HK-2 (cell line): ENCODE measurements at regions not wholly inside any gene's neighbourhood (a gene's known extent, or its start where the extent isn't known, plus 50 kb on each side); places are given as distances from the start of the nearest gene placed in this dataset.

ENCODE experiments used
- DNase-seq: peaks from one replicate; pipeline ENCODE4 v3.0.0-alpha.2; 2018; ENCODE audit not compliant: unreplicated experiment

DNA sequence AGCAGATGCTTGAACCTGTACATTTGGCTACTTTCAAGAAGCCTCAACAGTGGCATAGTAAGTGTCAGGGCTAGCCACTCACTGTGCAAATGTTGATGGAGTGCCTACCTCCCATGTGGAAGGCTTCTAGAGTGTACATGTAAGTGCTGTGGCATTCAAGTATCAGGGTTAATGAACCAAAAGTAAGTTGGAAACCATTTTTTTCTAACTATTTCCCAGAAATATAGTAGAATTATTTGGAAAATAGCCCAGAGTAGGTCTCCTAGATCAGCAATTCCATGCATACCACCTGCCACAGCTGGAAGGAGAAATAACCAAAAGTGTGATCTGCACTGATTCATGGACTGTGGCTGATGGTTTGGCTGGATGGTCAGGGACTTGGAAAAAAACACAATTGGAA lies 53.3 kb downstream of the FOXD1 start:
- DNase-seq, result no peak

DNA sequence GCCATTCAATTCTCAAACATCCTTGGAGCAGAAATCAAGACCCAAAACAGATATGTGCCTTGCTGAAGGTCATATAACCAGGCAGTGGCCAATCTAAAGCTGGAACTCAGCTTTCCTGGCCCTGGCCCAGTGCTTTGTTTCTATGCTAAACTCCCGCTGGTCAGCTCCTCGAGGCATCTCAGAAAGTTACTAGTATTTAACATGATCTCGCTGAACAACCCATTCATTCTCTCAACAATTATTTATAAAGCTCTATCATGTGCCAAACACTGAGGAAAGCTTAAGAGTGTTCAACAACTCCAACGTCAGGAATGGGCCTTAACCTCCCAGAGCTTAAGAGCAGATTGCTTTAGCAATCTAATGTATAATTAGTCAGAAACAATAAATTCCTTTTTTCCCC lies 54.0 kb downstream of the FOXD1 start:
- DNase-seq, result no peak

DNA sequence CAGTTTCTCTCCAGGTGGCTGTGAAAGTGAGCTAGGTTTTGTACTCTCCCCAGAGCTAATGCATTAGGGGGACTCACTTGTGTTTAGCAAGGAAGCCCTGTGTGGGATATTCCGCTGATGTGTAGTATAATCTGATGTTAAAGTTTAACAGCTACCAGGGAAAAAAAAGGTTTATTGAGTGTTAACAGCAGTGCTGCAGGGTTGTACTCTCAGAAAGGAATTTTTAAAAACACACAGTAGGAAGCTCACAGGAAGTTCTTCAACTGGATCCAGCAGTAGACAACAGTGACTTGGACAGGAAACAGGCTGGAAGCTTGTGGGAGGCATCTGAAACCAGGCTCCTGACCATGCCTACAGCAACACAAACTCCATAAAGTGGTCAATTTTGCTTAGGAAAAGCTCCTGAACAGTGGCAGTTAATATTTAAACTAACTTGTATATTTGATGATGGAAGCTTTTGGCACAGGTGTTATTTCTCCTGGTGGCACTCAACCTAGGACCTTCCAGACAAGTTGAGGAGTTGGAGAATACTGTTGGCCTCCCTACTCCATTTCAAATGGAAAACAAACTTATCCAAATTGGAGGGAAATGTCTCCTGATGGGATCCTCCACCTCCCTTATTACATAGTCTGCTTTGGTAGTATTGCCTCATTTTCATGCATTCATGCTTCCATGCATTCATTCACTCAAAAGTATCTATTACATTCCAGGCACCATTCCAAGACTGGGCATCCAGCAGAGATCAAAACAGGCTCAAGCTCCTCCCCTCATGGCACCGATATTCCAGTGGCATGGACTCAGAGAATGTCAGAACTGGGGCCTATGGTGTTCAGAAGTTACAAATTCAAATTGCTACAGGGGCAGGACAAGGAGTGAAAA lies 54.7 kb downstream of the FOXD1 start:
- no peak for DNase-seq

DNA sequence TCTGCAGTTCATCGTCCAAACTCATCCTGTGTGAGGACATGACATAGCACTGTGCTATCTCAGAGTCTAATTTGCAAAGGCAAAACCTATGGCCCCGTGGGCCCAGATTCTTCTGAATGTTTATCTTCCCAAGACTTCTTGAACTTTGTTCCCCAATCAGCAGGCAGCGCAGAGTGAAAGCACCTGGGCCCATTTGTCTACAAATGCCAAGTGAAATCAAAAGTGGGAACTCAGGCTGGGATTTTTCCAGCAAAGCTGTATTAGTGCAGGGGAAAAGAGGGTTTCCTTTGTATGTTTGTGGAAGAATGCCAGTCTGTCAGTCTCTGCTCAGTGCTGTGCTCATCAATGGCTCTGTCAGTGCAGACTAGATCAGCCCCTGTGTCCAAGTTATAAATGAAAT lies 55.8 kb downstream of the FOXD1 start:
- DNase-seq, result no peak

DNA sequence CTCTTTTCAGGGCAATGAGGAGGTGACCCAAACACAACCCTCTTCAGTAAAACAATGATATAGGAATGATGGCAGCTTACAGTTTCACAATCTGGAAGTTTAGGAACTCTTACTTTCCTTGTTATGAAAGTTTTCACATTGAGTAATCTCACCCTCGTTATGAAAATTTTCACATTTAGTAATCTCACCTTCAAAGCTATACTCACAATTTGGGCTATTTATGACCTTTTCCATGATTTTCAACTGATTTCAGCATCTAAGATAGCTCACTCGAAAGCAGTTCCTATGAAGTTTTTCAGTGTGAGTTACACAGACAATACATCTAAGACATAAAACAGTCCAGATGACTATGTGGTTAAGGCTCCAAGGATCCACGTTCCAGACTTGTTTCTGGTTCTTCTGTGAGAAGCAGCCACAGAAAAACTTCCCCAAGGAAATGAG lies 57.1 kb downstream of the FOXD1 start:
- no peak for DNase-seq

DNA sequence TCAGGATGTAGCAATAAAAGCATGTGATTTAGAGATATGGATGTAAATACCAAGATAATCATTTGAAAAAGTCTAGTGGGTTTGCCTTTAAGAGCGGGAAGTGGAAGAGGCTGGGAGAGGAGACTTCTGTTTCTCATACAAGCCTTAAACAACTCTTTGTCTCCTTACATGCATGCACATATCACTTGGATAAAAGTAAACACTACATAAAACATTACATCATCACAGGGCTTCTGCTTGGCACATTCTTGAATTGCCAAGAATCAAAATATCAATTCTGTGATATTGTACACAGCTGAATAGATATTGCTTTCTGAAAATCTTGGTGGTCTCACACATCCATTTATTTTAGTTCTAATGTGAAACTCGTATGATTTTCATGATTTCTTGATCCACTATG lies 57.6 kb downstream of the FOXD1 start:
- no peak for DNase-seq

DNA sequence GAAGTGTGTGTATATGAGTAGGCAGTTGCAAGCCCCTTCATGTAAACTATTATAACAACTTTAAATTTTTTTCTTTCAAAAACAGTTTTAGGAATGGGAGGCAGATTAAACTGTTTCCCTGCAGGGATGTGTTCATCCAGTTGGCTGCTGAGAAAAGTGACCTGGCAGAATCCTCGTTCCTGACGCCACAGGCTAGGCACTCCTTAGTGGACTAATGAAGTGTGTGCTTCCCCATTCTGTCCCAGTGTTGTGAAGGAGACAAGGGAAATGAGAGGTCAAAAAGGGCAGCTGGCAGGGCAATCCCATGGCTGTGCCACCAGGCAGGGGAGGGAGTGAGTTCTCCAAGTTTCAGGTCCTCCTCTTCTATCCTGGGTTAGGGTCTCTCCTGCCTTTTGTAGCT lies 59.8 kb downstream of the FOXD1 start:
- no peak for DNase-seq

DNA sequence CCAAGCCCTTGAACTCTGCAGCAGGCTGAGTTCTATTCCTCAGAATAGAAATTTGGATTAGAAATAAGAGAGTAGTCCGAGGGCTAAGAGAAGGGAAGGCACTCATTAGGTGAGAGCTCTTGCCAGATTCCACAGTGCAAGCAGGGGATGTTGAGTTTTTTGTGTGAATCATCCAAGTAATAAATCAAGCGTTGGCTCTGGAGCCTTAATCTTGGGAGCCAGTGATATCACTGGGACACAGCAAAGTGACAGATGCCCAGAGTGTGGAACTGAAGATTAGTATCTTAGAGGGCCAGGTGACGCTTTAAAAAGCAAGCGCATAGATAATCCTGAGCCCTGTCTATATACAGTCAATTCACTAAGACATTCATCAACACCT lies 60.3 kb downstream of the FOXD1 start:
- no peak for DNase-seq

DNA sequence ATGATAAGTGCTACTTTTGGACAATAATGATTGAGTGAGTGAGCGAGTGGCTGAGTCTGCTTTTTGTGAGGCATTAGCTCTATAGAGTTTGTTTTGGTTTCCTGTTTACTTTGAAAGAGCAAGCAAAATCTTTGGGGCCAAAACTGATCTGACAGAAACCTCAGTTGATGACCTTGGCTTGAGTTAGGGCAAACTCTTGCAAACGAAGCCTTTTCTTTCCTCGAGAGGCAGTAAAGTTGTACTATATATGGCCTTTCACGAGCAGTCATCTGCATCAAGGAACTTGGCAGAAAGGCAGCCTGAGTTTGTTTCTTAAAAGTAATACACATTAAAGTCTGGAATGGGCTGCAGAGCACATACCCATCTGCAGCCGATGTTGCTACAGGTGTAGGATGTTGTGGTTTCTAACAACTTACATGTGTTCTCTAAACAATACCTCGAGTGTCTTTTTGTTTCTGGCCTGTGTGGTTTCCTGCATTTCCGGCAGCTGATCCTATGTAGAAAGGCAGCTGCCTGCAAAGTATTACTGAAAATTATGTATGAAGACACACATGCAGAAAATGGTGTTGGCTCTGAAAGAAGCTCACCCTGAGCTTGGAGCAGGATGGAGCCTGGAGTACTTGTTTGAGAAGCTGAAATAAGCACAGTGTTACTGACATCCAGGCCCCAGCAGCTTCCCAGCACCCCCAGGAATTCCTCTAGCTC lies 60.8 kb downstream of the FOXD1 start:
- DNase-seq, result no peak

DNA sequence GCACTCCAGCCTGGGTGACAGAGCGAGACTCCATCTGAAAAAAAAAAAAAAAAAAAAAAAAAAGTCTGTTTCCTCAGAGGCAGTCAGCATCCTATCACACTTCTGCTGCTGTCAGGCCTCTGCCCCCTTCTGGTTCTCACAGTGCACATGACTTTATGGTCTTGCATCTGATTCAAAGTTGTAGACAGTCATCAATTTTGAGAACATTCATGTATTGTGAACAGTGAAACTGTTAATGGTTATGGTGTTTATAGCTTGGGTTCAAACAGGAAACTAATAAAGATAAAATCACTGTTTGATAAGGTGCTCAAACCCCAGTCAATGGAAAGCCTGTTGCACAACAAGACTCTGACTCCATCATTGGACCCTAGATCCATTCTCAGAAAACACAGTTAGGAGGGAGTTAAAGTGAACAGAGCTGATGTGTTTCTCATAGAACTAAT lies 61.4 kb downstream of the FOXD1 start:
- no peak for DNase-seq

DNA sequence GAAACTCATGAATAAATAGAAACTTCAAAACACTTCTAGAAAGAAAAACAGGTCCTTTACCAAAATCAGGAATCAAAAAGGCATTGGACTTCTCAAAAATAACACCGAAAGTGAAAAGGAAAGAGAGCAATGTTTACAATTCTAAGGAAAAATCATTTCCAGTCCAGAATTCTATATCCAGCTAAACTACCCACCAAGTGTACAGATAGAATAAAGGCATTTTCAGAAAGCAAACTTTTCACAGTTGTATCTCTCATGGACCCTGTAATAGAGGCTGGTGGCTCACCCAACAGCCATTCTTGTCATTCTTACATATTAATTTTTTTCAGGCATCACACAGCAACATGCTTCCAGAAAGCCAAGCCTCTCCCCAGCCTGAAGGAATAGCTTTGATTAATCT lies 63.7 kb downstream of the FOXD1 start:
- DNase-seq, result no peak

DNA sequence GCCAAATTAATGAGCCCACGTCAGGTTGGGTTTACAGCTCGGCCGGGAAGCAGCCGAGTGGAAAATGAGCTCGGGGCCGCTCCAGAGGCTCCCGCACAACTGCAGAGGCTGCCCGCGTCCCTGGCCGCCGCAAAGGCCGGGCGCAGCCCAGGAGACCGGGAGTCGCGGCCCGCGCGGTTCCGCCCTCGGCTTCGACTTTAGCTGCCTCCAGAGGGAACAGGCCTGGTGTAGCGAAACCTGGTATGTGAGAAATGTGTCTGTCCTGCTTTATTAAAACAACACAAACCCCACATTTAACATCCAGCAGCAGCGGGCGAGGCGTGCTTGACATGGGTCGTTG lies 66.2 kb downstream of the FOXD1 start:
- DNase-seq, result no peak

DNA sequence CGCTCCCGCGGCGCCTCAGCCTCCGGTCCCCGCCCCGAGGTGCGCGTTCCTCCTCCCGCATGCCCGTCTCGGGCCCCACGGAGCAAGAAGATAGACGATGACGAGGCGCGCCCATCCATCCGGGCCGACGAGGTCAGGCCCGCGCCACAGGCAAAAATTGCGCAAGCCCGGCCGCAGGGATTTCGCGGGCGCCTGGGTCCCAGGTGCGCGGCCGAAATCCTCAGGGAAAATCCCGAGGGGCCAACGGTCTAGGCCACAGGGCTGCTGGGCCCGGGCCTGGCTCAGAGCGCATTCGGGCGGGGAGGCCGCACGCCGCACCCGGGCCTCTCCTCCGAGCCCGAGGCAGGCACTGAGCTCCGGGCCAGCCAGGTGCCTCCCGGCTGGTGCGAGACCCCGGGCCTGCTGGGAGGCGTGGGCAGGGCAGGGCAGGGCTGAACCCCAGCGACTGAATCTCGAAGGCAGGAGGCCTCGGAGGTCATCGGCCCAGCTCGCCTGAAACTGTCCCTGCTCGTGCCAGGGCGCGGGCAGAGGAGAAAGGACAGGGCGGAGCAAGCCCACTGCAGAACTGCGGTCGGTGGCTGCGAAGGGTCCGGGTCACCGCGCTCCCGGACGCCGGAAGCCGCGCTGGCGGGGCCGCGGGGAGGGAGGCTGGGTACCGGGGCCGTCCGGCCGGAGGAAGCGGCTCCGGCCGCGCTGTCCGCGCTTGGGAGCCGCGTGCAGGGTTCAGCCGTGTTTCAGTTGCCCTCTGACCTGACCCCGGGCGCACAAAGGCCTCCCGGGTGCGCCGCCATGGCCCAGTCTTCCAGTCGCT lies 66.8 kb downstream of the FOXD1 start:
- no peak for DNase-seq

DNA sequence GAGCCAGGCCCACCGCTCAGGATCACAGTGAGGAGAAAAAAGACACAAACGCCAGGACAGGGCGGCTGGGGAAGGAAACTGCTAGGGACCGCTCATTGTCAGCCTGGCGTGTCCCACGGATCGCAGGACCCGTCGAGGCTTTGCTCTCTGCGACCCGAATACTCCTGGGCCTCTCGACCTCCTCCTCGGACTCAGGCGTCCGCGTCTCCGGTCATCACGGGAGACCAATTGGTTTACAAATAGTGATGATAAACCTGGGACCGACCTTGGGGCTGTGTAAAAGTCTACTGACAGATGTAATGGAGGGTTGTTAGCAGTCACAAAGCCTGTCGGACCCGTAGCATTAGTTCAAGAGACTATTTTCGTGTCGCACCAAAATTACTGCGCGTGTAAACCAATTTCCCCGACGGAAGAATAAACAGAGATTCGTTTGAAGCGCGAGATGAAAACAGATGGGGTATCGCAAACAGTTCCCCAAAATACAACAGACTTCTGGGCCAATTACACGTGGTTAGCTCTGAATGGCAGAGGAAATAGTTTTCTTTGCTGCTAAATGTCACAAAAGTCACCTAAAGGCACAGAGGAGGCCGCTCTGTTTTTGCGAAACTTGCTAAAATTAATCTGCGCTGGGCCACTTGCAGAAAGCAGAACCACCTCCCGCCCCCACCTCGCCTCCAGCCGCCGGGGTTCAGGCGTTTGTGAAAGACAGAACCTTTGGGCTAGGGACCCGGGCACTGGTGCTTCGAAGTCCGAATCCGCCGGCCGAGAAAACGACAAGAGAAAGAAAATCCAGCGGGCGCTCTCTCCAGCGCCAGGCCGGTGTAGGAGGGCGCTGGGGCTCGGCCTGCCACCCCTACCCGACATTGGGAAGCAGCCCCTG lies 67.6 kb downstream of the FOXD1 start:
- DNase-seq, result no peak

DNA sequence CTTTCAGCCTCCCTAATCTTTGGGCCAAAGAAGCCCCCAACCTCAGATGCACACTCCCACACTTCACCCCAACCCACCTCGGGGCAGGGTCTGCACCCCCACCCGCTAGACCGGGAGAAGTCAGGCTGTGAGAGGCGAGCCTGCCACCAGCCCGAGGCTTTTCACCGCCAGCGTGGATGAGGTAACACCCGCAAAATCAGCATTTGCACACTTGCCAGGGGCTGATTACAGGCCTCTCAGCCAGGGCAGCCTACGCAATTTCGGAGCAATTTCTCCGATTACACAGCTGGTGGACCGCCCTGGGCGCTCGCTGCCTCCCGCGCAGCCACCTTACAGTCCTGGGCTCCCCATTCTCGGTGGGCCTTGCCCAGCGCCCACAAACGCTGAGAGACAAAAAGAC lies 68.5 kb downstream of the FOXD1 start:
- DNase-seq, result no peak

DNA sequence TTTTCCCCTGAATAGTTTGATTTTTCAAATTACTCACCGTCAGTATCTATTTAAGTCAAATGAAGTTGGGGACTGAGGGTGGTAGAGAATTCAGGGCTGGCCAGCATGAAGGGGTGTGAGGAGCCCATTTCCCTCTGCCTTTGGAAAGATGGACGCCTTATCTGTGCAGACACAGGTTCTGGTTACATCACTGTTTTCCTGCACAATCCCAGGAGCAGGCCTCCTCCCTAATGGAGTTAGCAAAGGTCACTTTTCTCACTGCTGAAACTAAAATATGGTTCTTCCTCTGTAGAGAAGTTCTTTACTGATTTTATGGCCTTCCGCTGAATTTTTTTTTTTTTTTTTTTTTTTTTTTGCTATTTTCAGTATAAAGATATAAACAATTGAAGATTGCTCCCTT lies 69.1 kb downstream of the FOXD1 start:
- DNase-seq, result no peak

DNA sequence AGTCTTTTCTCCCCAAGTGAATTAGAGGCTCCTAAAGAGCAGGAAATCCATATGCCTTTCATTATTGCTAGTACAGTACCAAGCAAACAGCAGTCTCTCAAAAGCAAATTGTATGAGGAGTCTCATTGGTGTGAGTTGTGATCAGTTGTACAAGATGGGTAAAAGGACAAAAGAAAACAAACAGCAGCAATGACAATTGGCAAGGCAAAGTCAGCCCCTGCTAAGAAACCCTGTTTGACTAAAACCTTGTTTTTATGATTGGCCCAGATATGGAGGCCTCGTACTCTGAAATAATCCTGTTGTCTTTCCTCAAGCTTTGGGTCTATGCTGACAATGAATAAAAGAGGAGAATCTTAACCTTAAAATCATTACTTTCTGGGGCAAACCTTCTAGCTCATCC lies 69.8 kb downstream of the FOXD1 start:
- DNase-seq, result no peak

DNA sequence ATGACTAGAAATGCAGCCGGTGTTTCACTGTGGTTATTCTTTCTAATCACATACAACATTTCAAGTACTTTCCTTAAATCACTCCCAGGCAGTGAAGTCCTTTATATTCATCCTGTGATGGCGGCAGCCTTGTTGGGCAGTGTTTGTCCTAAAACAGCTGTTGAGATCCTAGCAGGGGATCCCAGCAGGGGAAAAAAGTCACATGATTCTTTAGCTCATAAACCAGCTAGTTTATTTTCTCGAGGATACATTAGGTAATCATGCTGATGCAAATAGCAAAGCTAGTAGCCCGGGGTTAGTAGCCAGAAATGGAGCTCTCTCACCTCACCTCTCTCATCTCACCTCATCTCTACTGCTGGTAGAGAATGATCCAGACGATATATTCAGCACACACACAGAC lies 70.5 kb downstream of the FOXD1 start:
- DNase-seq, result no peak

DNA sequence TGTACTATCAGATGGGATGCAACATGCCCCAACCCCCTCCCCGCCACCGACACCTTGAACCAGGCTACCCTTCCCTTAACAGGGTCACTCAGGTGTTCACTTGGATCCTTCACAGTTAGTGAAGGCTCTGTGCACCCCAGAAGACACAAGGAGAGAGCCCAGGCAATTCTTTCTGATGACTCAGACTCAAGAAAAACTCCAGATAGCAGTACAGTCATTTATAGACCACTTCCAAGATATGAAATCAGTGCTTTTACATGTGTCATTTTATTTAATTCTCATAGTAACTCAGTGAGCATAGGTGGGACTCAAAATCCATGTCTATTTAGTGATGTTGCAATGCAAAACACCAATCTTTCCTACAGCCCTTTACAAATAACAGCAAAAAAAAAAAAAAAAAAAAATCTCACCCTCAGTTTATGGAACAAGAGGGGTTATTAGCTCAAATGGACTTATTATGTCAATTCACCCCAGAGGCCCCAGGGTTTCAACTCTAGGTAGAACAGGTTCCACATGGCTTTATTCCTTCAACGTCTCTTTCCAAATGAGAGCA lies 71.9 kb downstream of the FOXD1 start:
- no peak for DNase-seq

DNA sequence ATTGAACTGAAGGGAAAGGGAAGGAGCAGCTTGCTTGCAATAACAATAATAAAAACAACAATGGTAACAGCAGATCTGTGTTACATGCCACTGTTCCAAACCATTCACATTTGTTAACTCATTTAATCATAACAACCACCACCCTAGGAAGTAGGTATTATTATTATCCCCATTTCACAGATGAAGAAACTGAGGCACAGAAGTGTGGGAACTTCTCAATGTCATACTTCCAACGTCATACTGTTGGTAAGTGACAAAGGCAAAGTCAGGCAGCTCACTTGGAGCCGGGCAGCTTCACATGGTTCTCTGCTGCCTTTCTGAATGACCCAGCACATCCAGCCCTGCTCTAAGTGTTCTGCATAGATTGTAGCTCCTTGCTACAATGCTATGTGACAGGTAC lies 72.6 kb downstream of the FOXD1 start:
- no peak for DNase-seq

DNA sequence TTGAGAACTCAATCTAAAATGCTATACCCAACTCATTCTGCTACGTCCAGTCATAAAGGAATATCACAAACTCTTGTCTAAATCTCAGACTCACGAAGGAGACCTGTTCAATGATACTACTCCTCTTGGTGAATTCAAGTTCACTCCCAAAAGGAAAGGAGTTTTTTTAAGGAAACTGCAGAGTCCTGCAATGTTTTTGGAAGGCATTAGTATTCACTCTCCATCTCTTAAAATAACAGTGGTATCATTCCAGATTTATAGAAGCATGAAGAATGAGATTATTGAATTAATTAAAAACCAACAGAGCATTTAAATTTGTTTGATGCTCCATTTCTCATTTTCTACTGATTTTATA lies 73.4 kb downstream of the FOXD1 start:
- DNase-seq, result no peak
